ENCODE measurements at regions not wholly inside any gene's neighbourhood (a gene's known extent, or its start where the extent isn't known, plus 50 kb on each side); places are given as distances from the start of the nearest gene placed in this dataset.

- DNase-seq (ENCODE audit: low read depth in 2 of 2): peak in 1 of 2 donors; percentile 58
Observed at GRCh38 chr6:140082867-140083297, 708.4 kb upstream of the CITED2 start.

DNA sequence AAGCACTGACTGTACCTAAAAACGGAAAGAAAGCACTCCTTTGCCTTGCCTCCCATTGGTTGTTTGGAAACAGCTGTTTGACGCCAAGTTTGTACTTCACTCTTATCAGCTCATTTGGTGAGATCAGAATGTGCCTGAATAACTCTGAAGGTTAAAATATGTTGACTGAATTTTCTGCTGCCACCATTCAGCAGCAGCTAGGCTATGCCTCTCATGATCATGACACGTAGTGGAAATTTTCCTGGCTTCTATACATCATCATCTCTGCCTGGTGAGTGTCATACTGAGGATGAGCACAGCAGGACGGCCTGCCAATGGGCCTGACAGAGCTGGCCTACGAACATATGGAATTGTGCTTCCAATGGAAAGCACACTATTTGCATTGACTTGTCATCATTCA is 704.9 kb upstream of the CITED2 start:
- peak in 1 of 2 donors; percentile 24 for DNase-seq (ENCODE audit: low read depth in 2 of 2)

GRCh38 chr6:140078561-140079125 is 704.2 kb upstream of the CITED2 start:
- peak in 1 of 2 donors; percentile 84 for DNase-seq (ENCODE audit: low read depth in 2 of 2)

GRCh38 chr6:140077827-140078560 is 703.5 kb upstream of the CITED2 start:
- DNase-seq (ENCODE audit: low read depth in 2 of 2): no peak

GRCh38 chr6:140076105-140076504 is 701.7 kb upstream of the CITED2 start:
- DNase-seq (ENCODE audit: low read depth in 2 of 2): no peak

- DNase-seq (ENCODE audit: low read depth in 2 of 2): no peak
Observed at GRCh38 chr6:140073456-140073855, 699.0 kb upstream of the CITED2 start.

DNA sequence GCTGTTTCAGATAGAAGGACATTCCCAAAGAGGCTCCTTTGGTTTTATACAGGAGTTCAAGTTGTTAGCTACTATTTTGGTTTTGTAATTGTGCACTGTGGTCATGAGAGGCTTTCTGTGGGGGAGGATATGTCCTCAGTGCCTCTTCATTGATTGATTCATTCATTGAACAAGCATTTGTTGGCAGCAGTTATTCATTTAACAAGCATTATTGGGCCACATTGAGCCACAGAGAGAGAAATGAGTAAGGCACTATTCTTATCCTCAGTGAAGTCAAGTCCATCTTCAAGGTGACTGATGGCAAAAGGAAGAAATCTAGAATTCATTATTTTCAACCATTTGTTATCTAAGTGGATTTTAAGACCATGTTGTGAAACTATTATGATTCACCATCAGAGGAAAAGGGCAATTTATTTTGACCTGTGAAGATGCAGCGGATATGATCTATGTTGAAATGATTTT is 697.2 kb upstream of the CITED2 start:
- DNase-seq (ENCODE audit: low read depth in 2 of 2): peak in 1 of 2 donors; percentile 62

- DNase-seq (ENCODE audit: low read depth in 2 of 2): peak in 1 of 2 donors; percentile 74
Observed at GRCh38 chr6:140070846-140071473, 696.5 kb upstream of the CITED2 start.

DNA sequence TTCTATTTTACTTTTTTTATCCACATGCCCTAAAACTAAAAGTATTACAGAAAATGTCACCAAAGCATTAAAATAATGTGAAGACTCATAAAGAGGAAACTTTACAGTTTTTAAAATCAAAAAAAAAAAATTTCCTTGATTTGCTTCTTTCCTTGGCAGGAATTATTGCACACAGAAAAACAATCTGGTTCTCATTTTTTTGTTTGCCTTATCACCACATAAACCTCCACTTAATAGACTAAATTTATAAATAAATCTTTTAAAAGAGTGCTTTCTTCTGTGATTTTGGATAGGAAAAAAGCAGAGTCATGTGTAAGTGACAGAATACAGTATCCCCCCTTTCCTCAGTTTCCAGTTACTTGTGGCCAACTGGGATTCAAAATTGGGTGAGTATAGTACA is 695.1 kb upstream of the CITED2 start:
- no peak for DNase-seq (ENCODE audit: low read depth in 2 of 2)

DNA sequence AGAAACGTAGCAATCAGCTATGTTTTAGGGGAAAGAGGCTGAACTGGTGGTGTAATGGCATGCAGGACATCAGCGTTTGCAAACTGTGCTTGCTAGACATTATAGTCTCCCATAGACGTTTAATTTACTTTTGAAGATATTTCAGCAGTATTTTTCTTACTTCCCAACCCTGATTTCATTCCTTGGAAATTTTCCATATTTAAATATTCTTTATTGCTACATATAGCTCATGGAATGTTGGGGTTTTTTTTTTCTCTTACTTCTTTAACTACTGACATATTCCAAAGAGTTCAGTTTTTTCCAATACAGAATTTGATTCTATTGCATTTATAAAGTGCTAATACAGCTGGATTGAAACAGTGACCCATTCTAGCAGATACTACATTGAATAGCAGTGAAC is 694.4 kb upstream of the CITED2 start:
- no peak for DNase-seq (ENCODE audit: low read depth in 2 of 2)

GRCh38 chr6:140064366-140064765 is 689.9 kb upstream of the CITED2 start:
- DNase-seq (ENCODE audit: low read depth in 2 of 2): no peak

DNA sequence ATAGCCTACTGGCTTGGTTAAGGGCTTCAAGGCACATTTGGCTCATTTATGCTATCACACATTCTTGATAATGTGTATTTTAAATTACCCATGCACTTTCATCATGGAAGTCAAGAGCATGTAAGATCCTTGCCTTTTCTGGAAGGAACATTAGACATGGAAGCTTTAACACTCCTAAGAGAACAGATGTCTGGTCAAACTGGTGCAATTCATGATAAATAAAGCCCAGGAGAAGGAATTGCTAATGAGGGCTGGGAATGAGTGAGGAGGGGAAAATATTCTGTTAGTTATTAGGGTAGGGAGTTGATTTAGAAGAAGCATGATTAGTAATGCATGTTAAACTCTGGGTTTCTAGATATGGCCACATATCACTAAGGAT is 688.6 kb upstream of the CITED2 start:
- DNase-seq (ENCODE audit: low read depth in 2 of 2): no peak

DNA sequence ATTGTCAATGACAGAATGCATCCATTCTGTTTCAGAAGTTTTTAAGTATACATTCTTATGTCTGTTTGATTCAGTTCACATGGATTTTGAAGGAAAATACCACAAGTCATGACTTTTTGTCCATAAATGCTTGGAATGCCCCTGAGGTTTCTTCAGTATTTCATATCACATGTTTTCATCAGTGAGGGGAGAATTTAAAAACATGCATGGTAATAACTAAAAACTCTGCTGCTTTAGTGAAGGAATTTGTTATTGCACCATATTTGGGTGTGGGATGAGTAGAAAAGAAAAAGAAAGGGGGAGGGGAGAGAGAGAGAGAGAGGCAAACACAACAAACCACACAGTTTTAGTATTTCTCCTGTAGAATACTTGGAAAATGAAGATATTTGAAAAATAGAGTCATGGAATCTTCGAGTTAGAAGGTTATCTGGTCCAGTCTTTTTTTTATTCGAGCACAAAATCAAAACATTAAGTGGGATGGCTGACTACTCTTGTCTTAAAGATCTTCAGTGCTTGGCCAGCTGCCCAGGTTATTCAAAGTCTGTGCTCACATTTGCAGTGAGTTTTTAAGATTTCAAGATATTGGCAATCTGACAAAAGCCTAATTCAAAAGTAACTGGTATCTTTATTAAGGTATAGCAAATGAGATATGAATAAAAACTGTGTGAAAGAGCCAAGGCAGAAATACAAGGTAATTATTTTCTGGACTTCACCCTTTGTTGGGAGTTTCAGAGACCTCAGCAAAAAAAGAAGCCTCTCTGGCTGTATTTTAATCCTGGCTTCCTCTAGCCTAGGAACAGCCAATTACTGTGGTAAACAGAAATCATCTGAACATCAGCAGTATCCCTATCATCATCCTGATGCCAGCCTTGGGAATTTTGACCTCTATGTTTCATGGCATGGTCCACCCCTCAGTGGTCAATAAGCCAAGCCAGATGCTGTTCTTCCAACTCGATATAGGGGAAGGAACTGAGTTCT is 687.9 kb upstream of the CITED2 start:
- DNase-seq (ENCODE audit: low read depth in 2 of 2): peak in 1 of 2 donors; percentile 55

- DNase-seq (ENCODE audit: low read depth in 2 of 2): no peak
Observed at GRCh38 chr6:140061110-140062042, 686.9 kb upstream of the CITED2 start.

GRCh38 chr6:140059947-140060346 is 685.5 kb upstream of the CITED2 start:
- DNase-seq (ENCODE audit: low read depth in 2 of 2): no peak

DNA sequence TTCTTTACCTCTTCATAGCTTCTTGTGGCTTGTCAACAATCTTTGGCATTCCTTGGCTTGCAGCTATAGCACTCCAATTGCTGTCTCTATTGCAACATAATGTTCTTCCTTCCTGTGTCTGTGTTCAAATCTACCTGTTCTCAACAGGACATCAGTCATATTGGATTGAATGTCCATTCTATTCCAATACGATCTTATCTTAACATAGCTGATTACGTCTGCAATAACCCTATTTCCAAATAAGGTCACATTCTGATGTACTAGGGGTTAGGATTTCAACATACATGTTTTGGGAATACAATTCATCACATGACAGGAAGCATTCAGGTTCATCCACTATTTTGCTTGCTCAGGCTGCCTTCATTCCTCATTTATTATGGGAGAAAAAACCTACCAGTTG is 684.4 kb upstream of the CITED2 start:
- no peak for DNase-seq (ENCODE audit: low read depth in 2 of 2)

- DNase-seq (ENCODE audit: low read depth in 2 of 2): no peak
Observed at GRCh38 chr6:140052736-140053729, 678.6 kb upstream of the CITED2 start.

DNA sequence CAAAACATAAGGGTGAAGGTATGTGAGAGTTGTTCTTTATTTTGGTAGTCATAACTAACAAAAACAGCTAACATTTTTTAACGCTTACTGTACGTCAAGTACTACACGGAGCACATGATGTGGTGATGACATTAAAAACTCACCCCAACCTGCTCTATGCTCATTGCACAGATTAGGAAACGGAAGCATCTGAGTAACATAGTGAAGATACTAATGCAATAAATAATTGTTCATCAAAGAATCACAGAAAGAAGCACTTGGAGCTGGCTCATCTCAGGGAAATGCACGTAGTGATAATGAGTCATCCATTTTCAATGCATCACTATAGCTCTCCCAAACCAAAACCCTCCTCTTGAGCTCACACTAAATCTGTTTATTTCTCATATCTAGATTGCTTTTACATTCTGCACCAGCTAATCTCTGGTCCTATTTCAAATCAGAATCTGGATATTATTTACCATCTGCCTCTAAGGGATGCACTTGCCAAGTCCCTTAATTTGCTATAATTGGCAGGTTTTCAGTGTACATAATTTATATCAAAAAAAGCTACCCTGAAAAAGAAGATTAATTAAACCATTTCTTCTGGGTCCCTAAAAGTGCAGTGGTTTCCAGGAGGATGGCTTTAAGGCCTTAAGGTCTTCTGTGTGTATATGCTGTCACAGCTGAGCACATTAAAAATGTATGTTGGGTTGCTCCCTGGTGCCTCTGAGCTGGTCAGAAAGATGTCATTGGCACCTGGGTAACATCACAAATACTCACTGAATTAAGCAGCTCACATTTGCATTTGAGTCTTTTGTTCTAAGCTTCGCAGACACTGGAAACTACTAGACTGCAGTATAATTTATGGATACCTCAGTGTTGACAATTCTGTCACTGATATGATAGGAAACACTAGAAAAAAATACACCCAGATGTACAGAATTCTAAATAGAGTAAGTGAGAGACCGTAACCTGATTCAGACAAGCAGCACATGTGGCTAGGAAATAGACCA is 677.4 kb upstream of the CITED2 start:
- peak; percentile 22 to 77 for DNase-seq (ENCODE audit: low read depth in 2 of 2)

Measured in dermis microvascular lymphatic vessel endothelial cell (primary cell).